ENCODE measurements at regions not wholly inside any gene's neighbourhood (a gene's known extent, or its start where the extent isn't known, plus 50 kb on each side); places are given as distances from the start of the nearest gene placed in this dataset.
"Not testable (repeated sequence)": the region's sequence is repeated elsewhere in the genome, so short reads cannot be mapped to it uniquely, and the experiment has no call there.

- no peak for DNase-seq
Measured at GRCh38 chr3:106125321-106125720, 256.5 kb upstream of the CBLB start.

GRCh38 chr3:106126067-106126845, 257.4 kb upstream of the CBLB start:
- no peak for DNase-seq

- no peak for DNase-seq
Measured at GRCh38 chr3:106126846-106127235, 258.0 kb upstream of the CBLB start.

- no peak for DNase-seq
Measured at GRCh38 chr3:106129939-106130338, 261.1 kb upstream of the CBLB start.

GRCh38 chr3:106130384-106131198, 261.8 kb upstream of the CBLB start:
- no peak for DNase-seq

GRCh38 chr3:106135451-106136160, 266.8 kb upstream of the CBLB start:
- no peak for DNase-seq

- no peak for DNase-seq
Measured at GRCh38 chr3:106139826-106140225, 271.0 kb upstream of the CBLB start.

- no peak for DNase-seq
Measured at GRCh38 chr3:106140431-106140830, 271.6 kb upstream of the CBLB start.

- no peak for DNase-seq
Measured at GRCh38 chr3:106144030-106144429, 275.2 kb upstream of the CBLB start.

GRCh38 chr3:106148440-106149082, 279.7 kb upstream of the CBLB start:
- DNase-seq: not testable (repeated sequence)

- DNase-seq: no peak
Measured at GRCh38 chr3:106157411-106157810, 288.6 kb upstream of the CBLB start.

GRCh38 chr3:106160396-106160795, 291.6 kb upstream of the CBLB start:
- no peak for DNase-seq

GRCh38 chr3:106161246-106161645, 292.4 kb upstream of the CBLB start:
- peak; percentile 56 for DNase-seq

- no peak for DNase-seq
Measured at GRCh38 chr3:106167728-106168127, 298.9 kb upstream of the CBLB start.

- no peak for DNase-seq
Measured at GRCh38 chr3:106168962-106169750, 300.3 kb upstream of the CBLB start.

GRCh38 chr3:106170636-106171035, 301.8 kb upstream of the CBLB start:
- no peak for DNase-seq

- DNase-seq: no peak
Measured at GRCh38 chr3:106172101-106172500, 303.3 kb upstream of the CBLB start.

- no peak for DNase-seq
Measured at GRCh38 chr3:106172780-106173179, 304.0 kb upstream of the CBLB start.

GRCh38 chr3:106175276-106175675, 306.5 kb upstream of the CBLB start:
- DNase-seq: no peak

- DNase-seq: no peak
Measured at GRCh38 chr3:106176734-106177133, 307.9 kb upstream of the CBLB start.

- DNase-seq: no peak
Measured at GRCh38 chr3:106182950-106183511, 314.2 kb upstream of the CBLB start.

Measured in NCI-H2029 treated with DMSO at 0.1 percent for 48 hours (cell line).